Adrenal gland (tissue), 5 donors: ENCODE measurements at regions not wholly inside any gene's neighbourhood (a gene's known extent, or its start where the extent isn't known, plus 50 kb on each side); places are given as distances from the start of the nearest gene placed in this dataset.

Experiments
- CTCF ChIP-seq, 6 experiments: fragments of 450-650 bp in 4 of 6; fragments of 200-600 bp in 2 of 6; sonication (generic) in 1 of 6; IDR thresholded peaks; 1 replicate in 5 of 6; 2 replicates in 1 of 6; pipeline versions ENCODE4 v1.5.1 to v1.8.0; 2016 to 2021; ENCODE audit warnings: antibody characterized with exemption in 6 of 6, mild to moderate bottlenecking in 2 of 6, moderate library complexity in 1 of 6
- POLR2A ChIP-seq, 2 donors: fragments of 450-650 bp; IDR thresholded peaks; one replicate each; pipeline ENCODE4 v1.6.1; 2017; ENCODE audit warnings: antibody characterized with exemption in 2 of 2, mild to moderate bottlenecking in 2 of 2, moderate library complexity in 1 of 2
- donor health status: DM: no; HTN: no; CAD: no.

GRCh38 chr14:25371068-25371467 lies 321.1 kb upstream of the STXBP6 start:
- TF ChIP-seq CTCF (IDR thresholded peaks at IDR 0.05) (no peak), POLR2A (IDR thresholded peaks at IDR 0.05) (no peak)
